ENCODE measurements at regions not wholly inside any gene's neighbourhood (a gene's known extent, or its start where the extent isn't known, plus 50 kb on each side); places are given as distances from the start of the nearest gene placed in this dataset.

GRCh38 chr21:27572696-27573095 lies 605.8 kb upstream of the ADAMTS5 start:
- Mint-ChIP-seq H3K9me3 (ENCODE audit: low read depth, unreplicated experiment) (peaks cover 6% of the 10 kb centered on the region), H3K4me1 (ENCODE audit: low read depth, unreplicated experiment) (peaks cover 18% of the 10 kb centered on the region), H3K27ac (ENCODE audit: unreplicated experiment) (no peak overlapping the region), H3K4me3 (ENCODE audit: low read depth, unreplicated experiment) (no peak overlapping the region), H3K36me3 (ENCODE audit: insufficient read depth, unreplicated experiment) (no peaks in the 10 kb centered on the region), H3K27me3 (ENCODE audit: unreplicated experiment) (no peaks in the 10 kb centered on the region)
- TF ChIP-seq CTCF (IDR thresholded peaks at IDR 0.05; ENCODE audit: unreplicated experiment), result no peak
- no peak for DNase-seq
- BruUV-seq (replicated peaks), result no TSS peak
- CTCF ChIA-PET, result interaction anchor here (0.6 kb wide), 1 partner anchor 665 kb away, joined by 3 read pairs; no protein-coding TSS in a partner anchor
- intact Hi-C loops (cut with micrococcal nuclease; ENCODE audit: unreplicated experiment), result no loop called here

DNA sequence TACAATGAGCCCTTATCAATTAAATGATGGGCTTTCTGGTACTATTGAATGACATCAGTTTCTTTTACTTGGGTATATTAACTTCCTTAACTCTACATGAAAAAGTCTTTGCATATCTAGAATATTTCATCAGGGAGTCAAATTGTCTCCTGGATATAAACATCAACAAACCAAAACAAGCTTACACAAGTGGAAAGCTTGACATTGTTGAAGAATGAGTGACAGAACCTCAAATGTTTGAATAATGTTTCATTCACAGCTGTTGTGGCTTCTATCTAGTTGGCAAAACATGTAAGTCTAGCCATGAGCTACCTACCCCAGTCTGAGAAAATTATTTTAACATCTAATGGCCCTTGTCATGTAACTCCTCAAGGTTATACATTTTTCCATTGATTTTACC lies 604.8 kb upstream of the ADAMTS5 start:
- Mint-ChIP-seq H3K27ac (ENCODE audit: unreplicated experiment) (no peak overlapping the region), H3K36me3 (ENCODE audit: insufficient read depth, unreplicated experiment) (no peaks in the 10 kb centered on the region), H3K4me1 (ENCODE audit: low read depth, unreplicated experiment) (peaks cover 18% of the 10 kb centered on the region), H3K9me3 (ENCODE audit: low read depth, unreplicated experiment) (peaks cover 6% of the 10 kb centered on the region), H3K4me3 (ENCODE audit: low read depth, unreplicated experiment) (no peak overlapping the region), H3K27me3 (ENCODE audit: unreplicated experiment) (no peaks in the 10 kb centered on the region)
- BruUV-seq (replicated peaks), result no TSS peak
- no peak for DNase-seq
- intact Hi-C loops (cut with micrococcal nuclease; ENCODE audit: unreplicated experiment), result no loop called here
- CTCF ChIA-PET, result no interaction called here
- no peak for TF ChIP-seq CTCF (IDR thresholded peaks at IDR 0.05; ENCODE audit: unreplicated experiment)

- no peak overlapping the region for H3K27ac Mint-ChIP-seq (ENCODE audit: unreplicated experiment)
- no peak for DNase-seq
- no peaks in the 10 kb centered on the region for H3K36me3 Mint-ChIP-seq (ENCODE audit: insufficient read depth, unreplicated experiment)
- peaks cover 6% of the 10 kb centered on the region for H3K9me3 Mint-ChIP-seq (ENCODE audit: low read depth, unreplicated experiment)
- BruUV-seq (replicated peaks), result no TSS peak
- H3K4me1 Mint-ChIP-seq (ENCODE audit: low read depth, unreplicated experiment), result peaks cover 18% of the 10 kb centered on the region
- no peaks in the 10 kb centered on the region for H3K27me3 Mint-ChIP-seq (ENCODE audit: unreplicated experiment)
- no peak for TF ChIP-seq CTCF (IDR thresholded peaks at IDR 0.05; ENCODE audit: unreplicated experiment)
- intact Hi-C loops (cut with micrococcal nuclease; ENCODE audit: unreplicated experiment), result no loop called here
- H3K4me3 Mint-ChIP-seq (ENCODE audit: low read depth, unreplicated experiment), result no peak overlapping the region
- CTCF ChIA-PET, result no interaction called here
These were observed 603.5 kb upstream of the ADAMTS5 start for GRCh38 chr21:27570306-27570868.

GRCh38 chr21:27569831-27570230 lies 602.9 kb upstream of the ADAMTS5 start:
- no peak for DNase-seq
- Mint-ChIP-seq H3K27me3 (ENCODE audit: unreplicated experiment) (no peaks in the 10 kb centered on the region), H3K9me3 (ENCODE audit: low read depth, unreplicated experiment) (peaks cover 6% of the 10 kb centered on the region), H3K36me3 (ENCODE audit: insufficient read depth, unreplicated experiment) (no peaks in the 10 kb centered on the region), H3K4me1 (ENCODE audit: low read depth, unreplicated experiment) (peaks cover 18% of the 10 kb centered on the region), H3K27ac (ENCODE audit: unreplicated experiment) (no peak overlapping the region), H3K4me3 (ENCODE audit: low read depth, unreplicated experiment) (no peak overlapping the region)
- no peak for TF ChIP-seq CTCF (IDR thresholded peaks at IDR 0.05; ENCODE audit: unreplicated experiment)
- intact Hi-C loops (cut with micrococcal nuclease; ENCODE audit: unreplicated experiment), result loop anchor here (10.0 kb wide), 2 partner anchors 135 to 145 kb away; no protein-coding TSS in a partner anchor
- CTCF ChIA-PET, result no interaction called here
- no TSS peak for BruUV-seq (replicated peaks)
